HG03558 (cell line): ENCODE measurements at regions not wholly inside any gene's neighbourhood (a gene's known extent, or its start where the extent isn't known, plus 50 kb on each side); places are given as distances from the start of the nearest gene placed in this dataset.

Experiments
- ATAC-seq: cut with Tn5 transposase; IDR thresholded peaks from one replicate; pipeline ENCODE4 v1.9.1; 2021; ENCODE audit warnings: moderate number of reproducible peaks; ENCODE audit not compliant: unreplicated experiment; ENCODE audit errors: extremely low read depth

DNA sequence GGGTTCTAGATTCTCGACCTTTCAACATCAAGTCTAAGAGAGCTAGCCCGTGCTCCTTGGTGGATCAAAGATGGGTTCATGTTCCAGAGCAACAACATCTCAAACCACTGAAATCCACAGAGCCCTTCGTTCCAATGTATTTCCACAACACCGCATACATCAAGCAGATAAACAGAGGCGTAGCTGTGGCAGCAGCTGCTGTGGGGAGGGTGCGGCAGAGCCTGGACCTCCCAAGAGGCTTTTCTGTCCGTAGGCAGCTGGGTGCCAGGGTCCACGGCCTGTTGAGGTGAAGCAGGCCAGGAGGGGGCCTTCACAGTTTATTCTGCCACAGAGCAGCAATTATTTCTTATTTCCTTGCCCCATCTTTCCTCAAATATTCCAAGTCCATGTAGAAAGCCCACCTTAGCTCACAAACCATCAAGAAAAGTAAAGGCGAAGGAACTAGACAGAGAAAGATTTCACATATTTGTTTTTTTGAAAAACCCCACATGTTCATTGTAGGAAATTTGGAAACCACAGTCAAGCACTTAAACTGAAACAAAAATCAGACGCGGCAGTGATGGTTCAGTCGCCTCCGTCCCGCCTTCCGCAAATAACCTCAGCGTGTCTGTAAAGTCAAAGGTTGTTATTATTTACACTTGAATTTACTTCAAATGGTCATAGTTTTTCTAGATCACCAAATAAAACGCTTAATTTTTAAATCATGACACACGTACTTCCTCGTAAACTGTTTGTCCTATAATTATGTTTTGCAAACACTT is 144.6 kb upstream of the FOXF1 start:
- ATAC-seq = no peak

DNA sequence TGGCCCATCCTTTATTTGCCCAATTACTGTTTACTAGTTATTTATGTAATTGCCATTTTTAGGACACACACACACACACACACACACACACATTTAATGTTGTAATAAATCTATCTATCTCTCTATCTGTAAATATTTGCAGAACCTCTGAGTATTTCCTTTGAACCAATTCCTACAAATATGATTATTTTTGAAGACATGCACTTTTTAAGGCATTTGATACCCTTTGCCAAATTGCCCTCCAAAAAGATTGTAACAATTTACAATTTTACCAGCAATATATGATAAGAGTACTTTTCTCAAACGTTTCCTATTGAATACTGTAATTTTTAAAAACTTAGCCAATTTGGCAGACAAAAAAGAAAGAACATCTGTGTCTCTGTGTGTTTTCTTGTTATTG is 143.8 kb upstream of the FOXF1 start:
- no peak for ATAC-seq

DNA sequence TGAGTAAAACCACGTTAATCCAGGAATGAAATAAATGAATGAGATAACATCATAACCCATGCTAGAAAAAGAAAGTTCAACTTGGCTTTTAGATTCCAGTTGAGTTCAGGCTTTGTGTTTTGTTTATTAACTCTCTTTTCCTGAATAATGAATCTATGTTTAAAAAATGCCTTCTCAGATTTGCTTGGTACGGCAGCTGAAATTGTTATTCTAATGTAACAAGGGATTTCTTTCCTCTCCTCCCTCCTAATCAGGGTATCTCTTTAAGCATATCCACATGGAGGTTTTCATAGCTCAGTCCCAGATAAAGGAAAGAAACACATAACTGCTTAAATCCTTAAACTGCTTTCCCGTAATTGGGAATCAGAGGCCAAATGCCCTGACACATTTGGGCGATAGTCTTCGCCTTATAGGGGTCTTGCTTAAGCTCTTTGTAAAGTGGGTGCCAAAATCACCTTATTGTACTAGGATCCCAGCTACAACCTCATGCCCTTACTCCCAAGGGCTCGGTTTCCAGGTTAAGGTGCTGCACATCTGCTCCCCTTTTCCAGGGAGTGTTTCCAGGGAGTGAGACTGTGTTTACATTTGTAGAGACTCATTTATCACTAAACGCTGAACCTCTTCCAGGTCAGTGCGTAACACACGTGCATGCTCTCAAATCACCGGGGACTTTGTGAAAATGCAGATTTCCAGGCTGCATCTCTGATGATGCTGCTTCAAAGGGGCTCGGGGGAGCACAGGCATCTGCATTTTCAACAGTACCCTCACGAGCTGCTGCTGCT is 142.8 kb upstream of the FOXF1 start:
- no peak for ATAC-seq

DNA sequence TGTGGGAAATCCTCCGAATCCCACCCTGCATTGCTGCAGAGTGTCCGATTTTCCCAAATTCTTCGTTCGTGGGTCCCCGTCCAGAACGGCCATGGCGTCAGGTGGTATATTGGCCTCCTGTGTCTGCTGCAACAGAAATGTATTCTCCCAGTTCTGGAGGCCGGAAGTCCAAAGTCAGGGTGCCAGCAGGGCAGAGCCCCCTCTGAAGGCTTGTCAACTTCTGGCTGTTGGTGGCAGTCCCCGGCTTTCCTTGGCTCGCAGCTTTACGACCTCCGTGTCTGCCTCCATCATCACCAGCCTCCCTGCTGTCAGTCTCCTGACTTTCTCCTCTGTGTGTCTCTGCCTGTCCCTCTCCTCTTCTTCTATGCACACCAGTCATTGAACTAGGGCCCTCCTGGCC is 142.1 kb upstream of the FOXF1 start:
- no peak for ATAC-seq

DNA sequence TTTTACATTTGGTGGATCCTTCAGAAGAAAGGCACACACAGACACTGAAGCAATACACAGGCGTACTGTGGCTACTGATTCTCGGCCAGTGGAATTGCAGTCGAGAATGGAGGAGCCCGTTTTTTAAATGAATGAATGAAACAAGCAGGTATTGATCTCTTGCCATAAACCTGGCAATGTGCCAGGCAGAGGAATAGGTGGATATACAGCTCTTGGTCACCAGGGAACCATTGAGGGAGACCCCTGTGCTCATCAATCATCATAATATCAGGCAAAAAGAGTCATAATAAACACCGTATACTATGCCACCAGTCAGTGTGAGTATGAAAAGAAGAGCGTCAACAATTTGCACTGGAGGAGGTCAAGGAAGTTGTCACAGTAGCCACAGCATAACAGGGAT is 140.3 kb upstream of the FOXF1 start:
- no peak for ATAC-seq

DNA sequence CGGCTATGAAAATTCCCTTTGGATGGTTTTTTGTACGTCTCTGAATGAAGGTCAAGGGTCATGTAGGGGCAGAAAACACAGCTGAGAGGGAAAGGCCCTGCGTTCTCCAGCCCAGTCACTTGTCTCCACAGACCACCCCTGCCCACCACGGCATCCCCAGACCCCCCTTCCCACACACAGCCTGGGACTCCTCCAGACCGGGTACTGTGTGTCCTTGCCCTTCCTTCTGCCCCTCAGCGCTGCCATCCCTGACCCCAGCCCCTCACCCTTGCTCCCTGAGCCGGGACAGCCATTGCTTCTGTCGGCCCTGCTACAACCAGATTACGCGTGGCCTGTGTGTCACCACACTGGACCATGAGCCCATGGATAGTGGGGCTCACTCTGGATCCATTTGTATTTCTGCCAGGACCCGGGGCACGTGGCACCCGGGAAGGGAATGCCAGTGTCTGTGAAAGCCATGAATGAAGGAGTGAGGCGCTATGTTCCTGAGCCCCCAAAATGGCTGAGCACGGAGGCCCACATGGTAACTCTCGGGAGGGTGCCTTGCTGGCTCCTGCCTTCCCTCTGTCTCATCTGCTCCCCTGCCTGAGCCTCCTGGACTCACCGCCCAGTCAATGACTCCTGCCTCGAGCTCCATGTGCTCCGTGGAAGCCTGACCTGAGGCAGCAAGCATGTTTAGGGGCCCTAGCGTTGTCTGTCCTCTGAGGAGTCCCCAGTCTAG is 139.1 kb upstream of the FOXF1 start:
- ATAC-seq = no peak

DNA sequence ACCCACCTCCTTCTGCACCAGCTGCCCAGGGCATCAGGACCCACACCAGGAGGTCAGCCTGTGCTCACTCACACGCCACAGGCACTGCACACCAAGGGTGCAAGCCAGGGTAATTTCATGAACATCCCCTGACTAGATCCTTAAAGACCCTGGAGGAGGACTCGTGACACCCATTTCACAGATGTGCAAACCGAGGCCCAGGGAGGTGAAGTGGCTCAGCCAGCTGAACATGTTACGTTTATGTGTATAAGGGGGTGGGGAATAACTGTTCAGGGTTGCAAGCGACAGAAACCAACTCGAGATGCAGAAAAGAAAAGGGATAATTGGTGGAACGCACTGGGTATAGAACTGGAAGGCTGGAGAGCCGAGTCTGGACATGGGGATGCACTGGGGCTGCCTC is 138.1 kb upstream of the FOXF1 start:
- no peak for ATAC-seq

DNA sequence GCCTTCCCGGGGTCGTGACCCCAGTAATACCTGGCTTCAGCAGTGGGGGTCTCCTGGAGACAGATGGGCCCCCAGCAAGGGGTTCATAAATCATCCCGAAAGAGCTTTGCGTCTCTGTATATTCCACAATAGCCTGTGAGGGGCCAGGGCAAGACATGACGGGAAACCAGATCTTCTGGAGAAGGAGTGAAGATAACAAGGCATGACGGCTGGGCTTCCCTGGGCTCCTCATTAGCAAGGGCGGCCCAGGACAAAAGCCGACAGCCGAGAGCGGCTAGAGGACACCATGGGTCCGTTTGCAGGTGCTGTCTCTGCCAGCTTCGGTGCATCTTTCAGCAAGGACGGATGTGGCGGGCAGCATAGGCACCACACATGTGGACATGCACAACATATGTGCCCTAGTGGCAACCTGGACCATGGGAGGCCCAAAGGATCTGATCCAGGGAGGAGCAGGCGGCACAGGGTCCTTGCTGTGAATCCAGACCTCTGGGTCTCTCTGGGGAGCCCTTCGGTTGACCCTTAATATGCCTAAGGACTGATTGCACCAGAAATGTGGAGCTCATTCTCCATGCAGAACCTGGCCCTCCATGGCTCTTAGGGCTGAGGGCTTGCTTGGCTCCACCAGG is 136.9 kb upstream of the FOXF1 start:
- no peak for ATAC-seq

DNA sequence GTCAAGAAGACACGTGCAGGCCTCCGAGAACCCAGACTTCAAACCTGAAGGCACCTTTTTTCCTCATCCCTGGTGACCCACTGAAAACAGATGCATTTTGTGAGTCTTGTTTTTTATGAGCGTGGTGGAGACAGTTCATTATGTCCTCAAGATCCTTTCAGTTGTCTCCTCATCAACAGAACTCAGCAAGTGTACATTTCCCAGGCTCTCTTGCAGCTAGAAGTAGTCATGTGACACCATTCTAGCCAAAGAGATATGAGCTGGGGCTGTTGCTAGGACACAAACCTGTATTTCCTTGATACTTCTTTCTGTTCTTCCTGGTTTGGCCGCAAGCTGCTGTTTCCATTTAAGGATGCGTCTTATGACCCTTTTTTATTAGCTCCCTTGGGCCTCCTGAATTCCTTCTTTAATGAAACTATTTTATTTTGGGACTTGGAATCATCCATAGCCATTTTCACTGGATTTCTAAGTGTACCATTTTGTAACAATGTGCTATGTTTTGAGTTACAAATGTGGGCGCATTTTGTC is 135.7 kb upstream of the FOXF1 start:
- ATAC-seq = no peak

DNA sequence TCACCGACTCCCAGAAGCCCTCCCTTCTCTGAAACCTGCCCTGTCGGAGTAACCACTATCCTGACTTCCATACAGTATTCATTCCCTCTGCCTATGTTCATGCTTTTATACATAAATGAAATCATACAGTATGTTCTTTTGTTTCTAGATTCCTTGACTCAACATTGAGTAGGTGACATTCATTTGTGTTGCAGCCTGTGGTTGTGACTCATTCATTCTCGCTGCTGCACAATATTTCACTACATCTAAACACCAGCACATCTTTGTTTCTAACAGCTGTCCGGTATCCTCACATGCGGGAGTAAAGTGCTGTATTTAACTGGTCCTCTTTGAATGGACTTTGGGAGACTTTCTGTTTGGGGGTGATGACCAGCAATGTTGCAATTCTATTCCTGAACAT is 135.0 kb upstream of the FOXF1 start:
- ATAC-seq = no peak

DNA sequence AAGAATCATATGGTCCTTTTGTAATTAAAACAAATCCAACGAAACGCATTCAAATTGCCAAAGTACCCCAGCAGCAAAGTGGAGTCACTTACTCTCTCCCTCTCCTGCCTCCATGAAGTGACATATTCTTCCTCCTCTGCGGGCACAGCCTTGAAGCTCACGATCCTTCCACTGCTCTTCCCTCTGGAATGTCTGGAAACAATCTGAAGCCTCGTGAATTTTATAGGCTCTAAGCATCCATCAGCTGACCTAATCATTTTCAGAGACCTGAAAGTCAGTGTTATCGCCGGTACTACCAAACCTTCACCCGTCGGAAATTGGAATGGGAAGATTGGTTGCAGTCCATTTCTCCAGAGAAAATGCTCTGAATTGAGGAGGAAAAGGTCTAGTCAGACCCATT is 134.5 kb upstream of the FOXF1 start:
- ATAC-seq = no peak

DNA sequence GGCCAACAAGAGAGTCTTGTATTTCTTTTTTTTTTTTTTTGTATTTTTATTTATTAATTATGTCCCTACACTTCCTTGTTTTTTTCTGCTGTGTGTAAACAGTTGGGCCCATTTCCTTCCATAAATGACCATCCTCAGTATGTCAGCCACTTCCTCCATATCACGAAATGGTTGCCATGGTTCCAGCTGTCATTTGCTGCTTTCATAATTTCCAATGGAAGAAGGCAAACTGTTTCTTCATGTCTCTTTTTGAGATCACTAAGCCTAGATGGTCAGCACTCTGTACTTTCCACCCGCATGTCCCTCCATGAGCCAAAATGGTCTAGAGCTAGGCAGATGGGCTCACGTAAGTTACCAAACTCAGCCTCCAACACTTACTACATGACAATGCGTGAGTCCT is 133.5 kb upstream of the FOXF1 start:
- ATAC-seq = no peak

DNA sequence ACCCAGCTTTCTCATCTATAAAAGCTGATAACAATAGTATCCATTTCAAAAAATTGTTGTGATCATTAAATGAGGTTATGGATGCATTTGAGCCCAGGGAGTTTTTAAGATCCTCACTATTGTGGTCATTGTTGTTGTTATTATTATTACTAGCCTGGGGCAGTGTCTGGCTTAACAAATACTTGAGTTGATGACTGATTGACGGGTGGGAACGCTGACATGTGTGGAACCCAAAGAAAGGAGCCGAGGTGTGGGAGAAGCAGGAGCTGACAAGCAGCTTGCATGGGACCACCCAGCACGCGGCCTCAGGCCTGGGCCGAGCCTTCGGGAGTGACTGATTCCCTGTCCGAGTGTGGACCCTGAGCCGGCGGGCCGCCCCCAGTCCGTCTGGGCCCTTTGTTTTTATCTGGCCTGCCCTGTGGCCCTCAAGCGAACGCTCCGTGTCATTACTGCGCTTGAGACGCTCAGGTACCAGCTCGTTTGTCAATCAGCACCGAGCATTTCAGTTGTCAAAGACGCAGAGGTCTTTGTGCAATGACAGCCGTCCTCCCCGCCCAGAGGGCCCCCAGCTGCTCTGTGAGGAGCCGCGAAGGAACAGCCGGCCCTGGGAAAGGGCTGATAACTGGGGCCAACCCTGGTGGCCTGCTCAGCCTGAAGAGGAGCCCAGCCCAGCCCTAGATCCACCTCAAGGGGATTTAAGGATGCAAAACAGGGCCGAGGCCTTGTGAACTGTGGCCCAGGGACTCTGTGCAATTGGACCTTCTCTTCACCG is 132.9 kb upstream of the FOXF1 start:
- ATAC-seq = no peak

DNA sequence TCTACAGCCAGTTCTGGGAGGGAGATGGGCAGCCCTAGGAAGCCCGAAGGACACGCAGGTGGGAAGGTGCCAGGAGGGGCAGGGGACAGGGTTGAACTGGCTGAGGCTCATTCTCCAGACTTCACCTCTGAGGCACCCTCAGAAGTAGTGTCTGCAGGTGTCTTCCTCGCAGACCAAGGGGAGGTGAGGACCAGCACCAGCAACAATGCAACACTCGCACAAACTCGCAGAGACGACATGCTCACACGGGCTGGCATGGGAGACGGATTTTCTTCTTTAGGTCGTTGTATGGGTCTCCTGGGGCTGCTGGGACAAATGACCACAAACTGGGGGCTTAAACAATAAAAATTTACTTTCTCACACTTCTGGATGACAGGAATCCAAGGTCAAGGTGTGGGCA is 132.2 kb upstream of the FOXF1 start:
- ATAC-seq = no peak

DNA sequence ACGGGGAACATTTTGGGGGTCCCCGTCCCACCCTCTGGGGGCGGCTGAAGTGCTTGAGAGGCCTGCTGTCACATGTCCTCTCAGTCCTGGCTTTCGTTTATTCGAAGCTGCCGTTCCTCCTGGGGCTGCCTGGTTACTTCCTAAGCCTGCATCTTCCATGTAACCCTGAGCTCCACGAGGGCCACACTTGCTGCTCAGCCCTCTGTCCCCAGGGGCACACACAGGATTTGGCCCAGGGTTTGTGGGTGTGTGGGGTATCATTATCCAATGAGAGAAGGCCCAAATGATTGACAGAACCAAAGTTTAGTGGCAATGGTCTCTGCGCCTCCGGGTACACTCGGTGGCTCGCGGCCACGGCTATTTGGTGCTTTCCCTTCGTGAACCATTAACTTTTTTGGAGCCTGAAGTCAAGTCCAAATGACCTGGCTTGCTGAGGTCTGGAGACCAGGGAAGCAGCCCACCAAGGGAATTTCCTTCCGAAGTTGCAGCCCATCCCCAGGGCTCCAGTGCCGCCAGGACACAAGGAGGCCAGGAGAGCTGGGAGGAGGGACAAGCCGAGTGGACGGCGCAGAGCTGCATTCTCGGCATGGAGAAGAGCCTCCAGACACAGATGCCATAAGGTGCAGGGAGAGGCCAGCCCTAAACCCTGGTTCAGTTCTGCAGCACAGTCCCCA is 131.4 kb upstream of the FOXF1 start:
- no peak for ATAC-seq

DNA sequence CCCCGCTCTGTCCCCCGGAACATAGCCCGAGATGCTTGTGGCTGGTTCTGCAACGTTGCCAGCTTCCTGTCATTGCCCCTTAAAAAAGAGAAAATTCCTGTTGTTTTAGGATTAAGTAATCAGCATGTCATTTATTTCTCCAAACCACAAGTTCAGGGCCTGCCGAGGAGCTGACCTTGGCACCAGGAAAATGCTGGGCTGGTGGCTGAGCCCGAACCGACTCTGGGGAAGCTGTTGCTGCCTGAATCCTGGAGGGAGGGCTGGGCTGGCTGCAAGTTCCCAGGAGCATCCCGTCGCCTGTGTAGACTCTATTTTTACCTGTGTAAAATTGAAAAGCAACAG is 130.9 kb upstream of the FOXF1 start:
- ATAC-seq = no peak

DNA sequence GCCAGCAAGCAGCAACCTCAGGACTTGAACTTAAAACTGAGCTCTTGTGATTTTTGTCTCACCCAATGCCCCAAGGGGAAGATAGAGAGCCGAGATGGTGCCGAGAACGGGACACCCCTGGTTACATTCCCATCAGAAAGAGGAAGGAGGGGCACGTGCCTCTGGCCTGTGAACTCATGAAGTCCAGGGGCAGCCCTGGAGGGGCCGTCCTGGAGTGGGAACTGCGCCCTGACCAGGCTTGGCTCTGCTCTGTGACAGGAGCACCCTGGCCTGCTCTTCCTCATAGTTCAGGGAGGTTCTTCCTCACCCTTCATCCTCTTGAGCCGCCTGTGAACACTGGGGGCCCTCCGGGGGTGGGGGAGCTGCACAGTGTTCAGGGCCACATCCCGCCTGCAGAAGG is 130.3 kb upstream of the FOXF1 start:
- no peak for ATAC-seq

DNA sequence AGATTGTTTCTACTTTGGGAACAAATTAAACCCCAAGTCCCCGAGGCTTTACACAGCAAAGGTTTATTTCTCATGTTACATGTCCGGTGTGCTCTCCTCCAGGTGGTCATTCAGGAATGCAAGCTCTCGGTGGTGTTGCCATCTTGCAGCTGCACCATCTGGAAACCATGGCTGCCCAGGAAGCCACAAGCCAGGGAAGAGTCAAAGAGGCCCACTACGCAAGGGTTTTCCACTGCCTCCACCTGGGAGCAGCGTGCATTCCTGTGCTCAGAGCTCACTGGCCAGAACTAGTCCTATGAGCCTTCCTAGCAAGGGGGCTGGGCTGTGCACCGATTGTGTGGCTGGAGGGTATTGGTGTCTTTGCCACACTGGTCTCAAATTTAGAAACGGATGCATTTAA is 128.8 kb upstream of the FOXF1 start:
- ATAC-seq = no peak

DNA sequence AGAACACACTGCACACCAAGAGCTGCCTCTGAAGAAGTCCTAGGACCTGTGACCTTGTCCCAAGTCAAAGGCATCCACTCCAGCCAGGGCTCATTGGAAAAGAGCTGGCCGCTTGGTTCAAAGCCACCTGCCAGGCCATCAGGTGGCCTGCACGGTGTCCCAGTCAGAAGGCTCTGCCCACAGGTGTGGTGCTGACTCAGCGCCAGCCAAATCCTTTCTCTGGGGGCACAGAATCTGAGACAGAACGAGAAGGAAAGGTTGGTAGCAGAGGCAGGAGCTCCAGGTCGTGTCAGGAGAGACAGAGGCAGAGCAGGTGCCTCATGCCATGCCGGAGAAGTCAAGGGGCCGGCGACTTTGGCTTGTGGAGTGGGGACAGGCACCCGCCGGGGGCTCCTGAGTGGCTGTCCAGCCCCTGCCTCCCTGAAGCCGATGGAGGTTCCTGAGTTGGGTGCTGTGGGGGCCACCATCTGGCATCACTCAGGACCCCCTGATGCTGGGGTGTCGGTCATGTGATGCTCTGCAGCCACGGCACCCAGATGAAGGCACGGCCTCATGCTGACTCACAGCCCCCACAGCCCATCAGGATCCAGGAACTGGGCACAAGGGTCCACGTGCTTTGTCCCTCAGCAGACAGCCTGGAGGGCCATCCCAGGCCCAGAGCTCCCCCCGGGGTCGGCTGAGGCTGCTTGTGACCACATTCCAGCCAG is 128.1 kb upstream of the FOXF1 start:
- no peak for ATAC-seq
